Psoas muscle (tissue), 7 donors: ENCODE measurements at regions not wholly inside any gene's neighbourhood (a gene's known extent, or its start where the extent isn't known, plus 50 kb on each side); places are given as distances from the start of the nearest gene placed in this dataset.

Experiments used
- ATAC-seq, 4 donors: fragments of 200-7000 bp; cut with Tn5 transposase; one replicate each; pipeline ENCODE4 v1.9.1; 2020; ENCODE audit warnings: moderate library complexity in 3 of 4, mild to moderate bottlenecking in 2 of 4
- DNase-seq, 2 donors: peaks; one replicate each; pipeline ENCODE4 v3.0.0-alpha.2; 2020
- H3K27ac ChIP-seq: fragments of 200-600 bp; one replicate; pipeline ENCODE4 v1.8.0; 2022
- H3K27me3 ChIP-seq, 3 donors: fragments of 200-600 bp in 1 of 3; one replicate each; pipeline versions ENCODE4 v1.6.1 to v1.8.0; 2013 to 2022; ENCODE audit warnings: low read length in 2 of 3, mild to moderate bottlenecking in 2 of 3, moderate library complexity in 1 of 3; ENCODE audit not compliant: insufficient read depth in 3 of 3
- H3K36me3 ChIP-seq, 2 donors: fragments of 200-600 bp in 1 of 2; one replicate each; pipeline versions ENCODE4 v1.6.1 to v1.8.0; 2013 to 2022; ENCODE audit warnings: low read depth in 1 of 2, mild to moderate bottlenecking in 1 of 2, moderate library complexity in 1 of 2; ENCODE audit not compliant: insufficient read depth in 1 of 2
- H3K4me1 ChIP-seq: fragments of 200-600 bp; one replicate; pipeline ENCODE4 v1.8.0; 2022
- H3K4me3 ChIP-seq: fragments of 200-600 bp; one replicate; pipeline ENCODE4 v1.8.0; 2022; ENCODE audit warnings: mild to moderate bottlenecking
- H3K9me3 ChIP-seq: fragments of 200-600 bp; one replicate; pipeline ENCODE4 v1.8.0; 2022
- WGBS, 3 donors: extraction: QIAGEN DNeasy Blood & Tissue Kit; methylation state at CpG; one replicate each; pipeline versions ENCODE4 v1.1.6 to v1.1.7; 2013; 5-methylcytosine and 5-hydroxymethylcytosine counted together
- intact Hi-C, 2 donors: fragments of 100-400 bp; cut with DNase I; formaldehyde crosslinking; loops; one replicate each; pipeline versions ENCODE4 v1.11.0 to v1.14.2; 2022
- TF ChIP-seq, protein P1 (sequence below): fragments of 200-600 bp; IDR thresholded peaks from one replicate; pipeline ENCODE4 v1.8.0; 2022; ENCODE audit warnings: antibody characterized with exemption
- donor health status: healthy with polysubstance abuse.
- donor health status: DM: no; HTN: no; CAD: no; lungs with moderate emphysema.
- donor health status: Bipolar disorder and iron deficiency.
- donor health status: healthy.
- donor health status: DM: yes; HTN: yes; CAD: no.
- donor health status: DM: no; HTN: no; CAD: no.
- donor health status: DM: yes; HTN: yes; CAD: no.

DNA sequence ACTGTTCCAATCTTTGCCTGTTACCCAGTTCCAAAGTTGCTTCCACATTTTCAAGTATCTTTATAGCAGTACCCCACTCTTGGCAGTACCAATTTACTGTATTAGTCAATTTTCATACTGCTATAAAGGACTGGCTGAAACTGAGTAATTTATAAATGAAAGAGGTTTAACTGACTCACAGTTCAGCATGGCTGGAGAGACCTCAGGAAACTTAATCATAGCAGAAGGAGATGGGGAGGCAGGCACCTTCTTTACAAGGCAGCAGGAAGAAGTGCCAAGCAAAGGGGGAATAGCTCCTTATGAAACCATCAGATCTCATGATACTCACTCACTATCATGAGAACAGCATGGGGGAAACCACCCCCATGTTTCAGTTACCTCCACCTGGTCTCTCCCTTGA is 215.0 kb downstream of the SNAPC1 start:
- H3K4me3 ChIP-seq: no peak overlapping the region
- TF ChIP-seq, protein P1, sequence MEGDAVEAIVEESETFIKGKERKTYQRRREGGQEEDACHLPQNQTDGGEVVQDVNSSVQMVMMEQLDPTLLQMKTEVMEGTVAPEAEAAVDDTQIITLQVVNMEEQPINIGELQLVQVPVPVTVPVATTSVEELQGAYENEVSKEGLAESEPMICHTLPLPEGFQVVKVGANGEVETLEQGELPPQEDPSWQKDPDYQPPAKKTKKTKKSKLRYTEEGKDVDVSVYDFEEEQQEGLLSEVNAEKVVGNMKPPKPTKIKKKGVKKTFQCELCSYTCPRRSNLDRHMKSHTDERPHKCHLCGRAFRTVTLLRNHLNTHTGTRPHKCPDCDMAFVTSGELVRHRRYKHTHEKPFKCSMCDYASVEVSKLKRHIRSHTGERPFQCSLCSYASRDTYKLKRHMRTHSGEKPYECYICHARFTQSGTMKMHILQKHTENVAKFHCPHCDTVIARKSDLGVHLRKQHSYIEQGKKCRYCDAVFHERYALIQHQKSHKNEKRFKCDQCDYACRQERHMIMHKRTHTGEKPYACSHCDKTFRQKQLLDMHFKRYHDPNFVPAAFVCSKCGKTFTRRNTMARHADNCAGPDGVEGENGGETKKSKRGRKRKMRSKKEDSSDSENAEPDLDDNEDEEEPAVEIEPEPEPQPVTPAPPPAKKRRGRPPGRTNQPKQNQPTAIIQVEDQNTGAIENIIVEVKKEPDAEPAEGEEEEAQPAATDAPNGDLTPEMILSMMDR: no peak
- DNase-seq (no peak), ATAC-seq (no peak)
- no peaks in the 10 kb centered on the region for H3K4me1 ChIP-seq
- no peaks in the 10 kb centered on the region for H3K27me3 ChIP-seq
- H3K36me3 ChIP-seq: no peaks in the 10 kb centered on the region
- intact Hi-C loops: no loop called here
- no peak overlapping the region for H3K27ac ChIP-seq
- no peaks in the 10 kb centered on the region for H3K9me3 ChIP-seq

DNA sequence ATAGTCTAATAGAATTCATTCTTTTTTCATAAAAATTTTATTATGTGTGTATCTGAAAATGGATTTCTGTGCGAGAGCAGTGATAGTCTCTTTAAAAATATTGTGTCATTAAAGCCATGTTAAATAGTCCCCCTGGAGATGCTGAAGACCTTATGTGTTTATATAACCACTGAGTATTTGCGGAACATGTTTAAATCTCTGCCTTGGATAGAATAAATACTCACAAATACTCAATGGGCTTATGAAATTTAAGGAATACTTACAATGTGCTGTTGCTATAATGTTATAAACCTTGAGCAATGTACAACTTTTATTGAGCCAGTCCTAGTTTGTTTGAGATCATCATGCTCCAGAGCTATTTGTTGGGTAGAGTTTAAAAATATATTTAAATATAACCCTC is 226.0 kb downstream of the SNAPC1 start:
- DNase-seq (no peak), ATAC-seq (no peak)
- no peaks in the 10 kb centered on the region for H3K9me3 ChIP-seq
- H3K27ac ChIP-seq: no peak overlapping the region
- 84 to 93% (median 88%) methylated on average over 2 of the region's 2 CpGs for WGBS, 3 donors
- H3K4me1 ChIP-seq: no peaks in the 10 kb centered on the region
- H3K36me3 ChIP-seq: no peaks in the 10 kb centered on the region
- no peaks in the 10 kb centered on the region for H3K27me3 ChIP-seq
- intact Hi-C loops: no loop called here
- TF ChIP-seq, protein P1: no peak
- no peak overlapping the region for H3K4me3 ChIP-seq

DNA sequence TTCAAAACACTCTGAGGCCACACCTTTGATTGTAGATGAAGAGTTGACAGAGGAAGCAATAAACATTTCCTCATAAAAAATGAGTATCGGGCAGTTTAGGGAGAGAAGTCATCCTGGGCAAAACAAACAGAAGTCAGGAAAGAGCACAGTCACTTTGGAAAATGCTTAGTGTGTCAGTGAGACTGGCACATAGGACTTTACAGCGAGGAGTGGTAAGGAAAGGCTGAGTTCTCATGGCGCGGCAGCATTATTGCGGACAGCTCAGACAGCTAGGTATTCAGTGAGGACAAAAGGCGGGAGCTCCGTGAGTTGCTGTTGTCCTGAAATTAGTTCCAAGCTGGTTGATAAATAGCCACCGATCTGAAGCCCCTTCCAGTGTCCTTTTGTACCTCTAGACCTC is 229.9 kb downstream of the SNAPC1 start:
- ATAC-seq (no peak), DNase-seq (no peak)
- TF ChIP-seq, protein P1: no peak
- no peak overlapping the region for H3K4me3 ChIP-seq
- intact Hi-C loops: no loop called here
- no peaks in the 10 kb centered on the region for H3K9me3 ChIP-seq
- no peaks in the 10 kb centered on the region for H3K27me3 ChIP-seq
- H3K27ac ChIP-seq: no peak overlapping the region
- H3K36me3 ChIP-seq: no peaks in the 10 kb centered on the region
- no peaks in the 10 kb centered on the region for H3K4me1 ChIP-seq
- WGBS, 3 donors: 62 to 71% (median 66%) methylated on average over 8 of the region's 8 CpGs

DNA sequence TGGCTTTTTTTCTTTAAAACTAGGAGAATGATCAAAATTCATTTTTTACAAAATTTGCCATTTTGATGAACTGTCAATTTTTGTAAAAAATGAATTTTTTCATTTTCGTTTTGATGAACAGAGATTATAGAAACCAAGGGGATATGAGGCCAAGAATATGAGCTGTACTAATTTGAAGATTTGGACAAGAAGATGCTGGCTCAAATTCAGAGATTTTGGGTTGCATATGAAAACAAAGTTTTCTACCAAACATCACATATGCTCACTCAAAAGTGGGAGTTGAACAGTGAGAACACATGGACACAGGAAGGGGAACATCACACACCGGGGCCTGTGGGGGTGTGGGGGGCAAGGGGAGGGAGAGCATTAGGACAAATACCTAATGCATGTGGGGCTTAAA is 230.7 kb downstream of the SNAPC1 start:
- H3K27me3 ChIP-seq: no peaks in the 10 kb centered on the region
- TF ChIP-seq, protein P1: no peak
- 47 to 64% (median 49%) methylated on average over 2 of the region's 2 CpGs for WGBS, 3 donors
- DNase-seq (no peak), ATAC-seq (no peak)
- H3K4me1 ChIP-seq: no peaks in the 10 kb centered on the region
- H3K9me3 ChIP-seq: no peaks in the 10 kb centered on the region
- H3K36me3 ChIP-seq: no peaks in the 10 kb centered on the region
- intact Hi-C loops: no loop called here
- no peak overlapping the region for H3K4me3 ChIP-seq
- no peak overlapping the region for H3K27ac ChIP-seq

DNA sequence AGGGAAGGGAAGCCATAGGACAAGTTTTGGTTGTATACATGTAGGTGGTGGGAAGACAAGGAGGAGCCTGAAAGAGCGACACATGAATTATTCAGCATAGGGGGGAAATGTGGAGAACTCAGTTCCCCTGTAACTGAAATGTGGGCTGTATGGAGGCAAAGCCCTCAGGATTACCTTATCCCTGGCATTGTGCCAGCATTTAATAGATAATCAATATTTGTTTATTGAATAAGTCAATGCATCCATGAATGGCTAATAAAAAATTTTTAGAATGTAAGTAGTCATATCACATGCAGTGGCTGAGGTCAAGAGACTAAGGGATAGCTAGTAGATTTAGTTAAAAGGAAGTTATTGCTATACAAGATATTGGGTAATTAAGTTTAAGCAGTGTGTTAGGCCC is 232.4 kb downstream of the SNAPC1 start:
- TF ChIP-seq, protein P1: no peak
- ATAC-seq (no peak), DNase-seq (no peak)
- Histone ChIP-seq H3K4me3 (no peak overlapping the region), H3K27me3 (no peaks in the 10 kb centered on the region), H3K36me3 (no peaks in the 10 kb centered on the region), H3K9me3 (no peaks in the 10 kb centered on the region), H3K27ac (no peak overlapping the region), H3K4me1 (no peaks in the 10 kb centered on the region)
- intact Hi-C loops: no loop called here
- 100% methylated on average over 1 of the region's 1 CpG for WGBS, 3 donors
